NOMO-1 (cell line): ENCODE measurements at regions not wholly inside any gene's neighbourhood (a gene's known extent, or its start where the extent isn't known, plus 50 kb on each side); places are given as distances from the start of the nearest gene placed in this dataset.
"Not testable (repeated sequence)": the region's sequence is repeated elsewhere in the genome, so short reads cannot be mapped to it uniquely, and the experiment has no call there.

ENCODE experiments used
- DNase-seq, 2 experiments: peaks; one replicate each; lab custom pipeline; 2025; ENCODE audit not compliant: unreplicated experiment in 2 of 2; lab: John Stamatoyannopoulos, UW

- no peak for DNase-seq
Observed at GRCh38 chr11:69572233-69572860, 68.6 kb upstream of the CCND1 start.

DNA sequence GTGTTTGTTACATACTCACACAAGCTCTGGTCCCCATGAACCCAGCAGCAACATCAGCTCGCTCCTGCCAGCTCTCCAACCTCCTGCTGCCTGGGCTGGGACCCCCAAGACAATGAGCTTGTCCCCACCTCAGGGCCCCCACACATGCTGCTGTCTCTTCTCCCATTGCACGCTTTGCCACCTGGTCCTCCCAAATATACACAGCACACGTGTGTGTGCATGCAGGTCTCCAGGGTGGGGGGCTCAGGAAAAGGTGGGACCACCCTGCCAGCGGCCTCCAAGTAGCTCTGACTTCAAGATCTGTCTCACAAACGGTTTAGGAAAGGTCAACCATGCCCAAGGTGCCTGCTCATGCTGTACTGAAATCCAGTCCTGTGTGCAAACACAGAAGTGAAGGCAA lies 68.1 kb upstream of the CCND1 start:
- DNase-seq, result no peak

DNA sequence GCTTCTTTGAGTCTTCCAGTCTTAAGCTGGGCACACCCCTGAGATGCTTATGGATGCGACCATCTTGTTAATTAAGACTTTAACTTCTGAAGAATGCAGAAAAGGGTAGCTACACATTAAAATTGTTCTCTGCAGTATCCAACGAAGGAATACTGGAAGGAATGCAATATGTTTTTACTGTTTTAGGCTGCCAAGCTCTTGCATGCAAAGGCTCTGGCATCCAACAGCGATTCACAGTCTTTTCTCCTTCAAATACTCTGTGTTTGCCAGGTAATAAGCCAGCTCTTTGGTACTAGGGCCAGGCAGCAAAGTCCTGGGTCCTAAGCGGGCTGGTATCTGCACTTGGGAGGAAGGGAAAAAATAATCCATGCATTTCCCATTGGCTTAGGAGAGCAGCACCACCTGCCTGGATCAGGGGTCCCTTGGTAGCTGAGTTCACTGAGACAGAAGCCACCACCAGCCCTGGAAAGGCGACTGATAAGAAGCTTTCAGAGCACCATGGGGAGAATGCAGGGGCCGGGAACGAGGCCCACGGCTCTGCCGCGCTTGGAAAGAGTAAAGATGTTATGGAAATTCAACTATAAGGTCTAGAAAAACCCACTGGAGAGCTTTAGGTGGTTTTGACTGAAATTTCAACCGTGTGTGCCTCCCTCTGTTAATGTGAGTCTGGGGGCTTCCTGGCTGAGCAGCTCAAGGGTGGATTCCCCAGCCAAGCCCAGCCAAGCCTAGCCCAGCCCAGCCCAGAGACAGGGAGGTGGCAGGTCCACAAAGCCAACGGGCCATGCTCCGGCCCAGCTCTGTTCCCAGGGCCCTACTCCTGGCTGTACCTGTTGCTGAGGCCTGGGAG lies 67.0 kb upstream of the CCND1 start:
- DNase-seq, result no peak

DNA sequence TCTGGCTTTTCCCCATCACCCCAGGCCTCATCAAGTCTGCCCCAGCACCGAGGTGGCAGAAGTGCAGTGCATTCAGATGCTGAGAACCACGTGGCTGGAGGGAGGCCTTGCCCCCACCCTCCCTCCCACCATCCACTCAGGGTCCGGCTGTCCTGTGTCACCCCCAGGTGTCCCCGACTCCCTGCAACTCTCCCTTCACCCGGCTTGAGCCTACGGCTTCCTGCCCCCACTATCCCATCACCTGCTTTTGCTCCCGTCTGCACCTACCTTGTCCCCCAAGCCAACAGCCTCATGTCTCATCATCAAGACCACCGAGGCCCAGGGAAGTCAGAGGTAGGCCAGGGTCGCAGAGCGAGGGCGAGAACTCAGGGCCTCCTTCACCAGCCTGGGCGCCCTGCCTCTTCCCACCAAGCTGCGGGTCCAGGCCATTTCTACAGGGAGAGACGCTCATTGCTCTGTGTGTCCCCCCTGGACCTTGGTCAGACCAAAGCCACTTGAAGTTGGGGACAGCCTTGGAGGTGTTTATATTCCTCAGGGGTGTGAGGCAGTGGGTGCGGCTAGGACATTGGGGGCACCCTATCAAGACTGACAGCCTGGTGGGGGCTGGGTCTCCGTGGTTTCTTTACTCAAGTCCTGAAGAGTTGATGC lies 66.2 kb upstream of the CCND1 start:
- DNase-seq, result no peak

- no peak for DNase-seq
Observed at GRCh38 chr11:69575296-69576068, 65.5 kb upstream of the CCND1 start.

GRCh38 chr11:69576069-69576782 lies 64.7 kb upstream of the CCND1 start:
- peak; percentile 50 to 73 for DNase-seq

GRCh38 chr11:69578167-69578566 lies 62.8 kb upstream of the CCND1 start:
- no peak for DNase-seq

DNA sequence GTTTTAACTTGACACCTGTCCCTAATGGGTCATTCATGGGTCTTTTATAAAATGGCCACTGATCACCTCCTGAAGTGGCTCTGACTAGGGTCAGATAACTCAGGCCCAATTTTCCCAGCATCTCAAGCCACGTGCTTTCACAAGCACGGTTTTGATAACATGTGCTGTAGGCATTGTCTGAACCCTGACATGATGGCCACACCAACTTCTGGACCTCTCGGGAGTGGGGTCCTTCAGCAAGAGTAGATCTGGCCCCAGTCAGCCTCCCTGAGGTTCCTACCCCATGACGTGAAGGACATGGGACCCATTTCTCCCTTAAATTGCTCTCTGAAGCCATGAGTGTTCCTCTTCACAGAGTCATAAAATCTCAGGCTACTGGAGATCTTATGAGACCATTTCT lies 60.4 kb upstream of the CCND1 start:
- no peak for DNase-seq

DNA sequence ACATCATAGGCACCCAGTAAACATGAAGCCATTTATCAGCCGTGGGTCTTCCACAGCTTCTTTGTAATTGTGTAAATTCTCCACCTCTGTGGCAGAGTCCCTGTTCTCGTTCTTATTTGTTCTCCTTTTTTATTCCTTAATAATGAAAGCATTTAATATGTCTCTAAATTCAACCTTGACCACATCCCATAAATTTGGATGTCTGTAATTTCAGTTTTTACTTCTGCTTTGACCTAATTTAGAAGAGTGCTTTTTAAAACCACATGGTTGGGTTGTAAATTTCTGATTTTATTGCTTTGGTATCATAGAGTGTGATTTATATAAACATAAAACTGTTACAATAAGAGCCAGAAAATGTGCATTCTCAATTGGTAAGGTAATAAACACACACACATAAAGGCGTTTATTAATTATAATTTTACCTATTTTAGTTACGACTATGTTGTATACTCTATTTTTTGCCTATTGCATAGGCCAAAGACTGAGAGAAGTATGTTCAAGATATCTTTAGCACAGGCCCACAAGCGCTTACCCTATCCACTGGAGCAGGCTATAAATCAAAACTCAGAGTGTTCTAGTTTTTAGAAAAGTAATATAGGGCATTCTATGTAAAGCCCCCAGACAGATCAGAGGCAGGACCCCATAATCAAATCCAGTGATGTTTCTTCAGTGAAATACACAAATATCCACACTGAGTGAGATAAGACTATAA lies 58.0 kb upstream of the CCND1 start:
- DNase-seq, result peak in 1 of 2 experiments; percentile 69

GRCh38 chr11:69584160-69584559 lies 56.8 kb upstream of the CCND1 start:
- no peak for DNase-seq

- no peak for DNase-seq
Observed at GRCh38 chr11:69585385-69585784, 55.6 kb upstream of the CCND1 start.

GRCh38 chr11:69587454-69588090 lies 53.4 kb upstream of the CCND1 start:
- no peak for DNase-seq

DNA sequence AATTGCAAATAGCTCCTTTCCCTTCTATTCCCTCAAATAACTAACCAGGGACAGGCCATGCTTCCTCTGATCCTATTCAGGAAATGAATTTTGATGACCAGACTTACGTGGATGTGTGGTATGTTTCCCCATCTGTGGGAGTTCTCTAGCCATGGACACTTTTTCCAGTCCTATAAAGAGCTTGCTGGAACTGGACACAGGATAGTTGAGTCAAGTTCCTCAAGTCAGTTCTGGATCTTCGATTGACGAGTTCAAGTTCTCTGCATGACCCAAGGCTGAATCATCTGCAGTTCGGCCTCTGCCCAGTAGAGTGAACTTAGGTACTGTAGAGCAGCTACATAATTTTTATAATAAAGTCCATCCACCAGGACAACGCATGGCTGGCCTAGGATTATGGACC lies 52.7 kb upstream of the CCND1 start:
- DNase-seq, result no peak

DNA sequence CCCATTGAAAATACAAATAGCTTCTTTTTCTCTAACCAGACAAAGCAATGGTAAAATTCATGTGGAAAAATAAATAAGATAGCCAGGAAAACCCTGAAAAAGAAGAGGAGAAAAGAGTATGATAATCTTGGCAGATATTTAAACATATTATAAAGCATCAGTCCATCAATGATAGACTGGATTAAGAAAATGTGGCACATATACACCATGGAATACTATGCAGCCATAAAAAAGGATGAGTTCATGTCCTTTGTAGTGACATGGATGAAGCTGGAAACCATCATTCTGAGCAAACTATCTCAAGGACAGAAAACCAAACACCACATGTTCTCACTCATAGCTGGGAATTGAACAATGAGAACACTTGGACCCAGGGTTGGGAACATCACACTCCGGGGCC lies 50.9 kb upstream of the CCND1 start:
- DNase-seq, result not testable (repeated sequence)
